ENCODE measurements at regions not wholly inside any gene's neighbourhood (a gene's known extent, or its start where the extent isn't known, plus 50 kb on each side); places are given as distances from the start of the nearest gene placed in this dataset.

DNA sequence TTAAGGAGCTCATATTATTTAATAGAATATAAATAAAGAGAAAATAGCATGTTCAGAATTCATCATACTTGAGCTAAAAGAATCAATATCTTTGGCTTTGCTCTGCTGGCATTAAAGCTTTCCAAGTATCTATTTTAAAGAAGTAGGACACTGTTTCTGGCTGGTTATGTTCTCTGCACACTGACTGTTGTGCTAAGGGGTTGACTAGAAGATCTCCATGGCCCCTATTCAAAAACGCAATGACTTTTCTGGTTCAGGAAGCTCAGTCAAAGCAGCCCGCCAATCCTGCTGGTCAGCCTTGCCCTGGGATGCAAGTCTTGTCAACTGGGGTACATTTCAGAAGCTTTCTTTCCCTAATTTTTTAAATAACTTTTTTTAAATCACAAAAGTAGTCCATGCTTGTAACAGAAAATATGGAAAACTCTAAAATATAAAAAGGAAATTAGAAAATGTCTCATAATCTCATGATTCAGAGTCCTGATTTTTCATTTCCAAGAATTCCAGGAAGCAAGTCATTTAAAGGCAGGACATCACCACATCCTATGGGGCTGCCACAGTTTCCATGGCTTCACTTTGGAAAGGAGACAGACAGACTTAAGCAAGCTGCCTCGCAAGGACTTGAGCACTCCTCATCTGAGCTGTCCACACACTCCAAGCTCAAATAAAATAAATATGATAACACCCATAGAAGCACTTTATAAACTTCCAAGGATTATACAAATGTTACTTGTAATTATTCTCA lies 195.1 kb downstream of the TXNL1 start:
- TF ChIP-seq, protein P1, sequence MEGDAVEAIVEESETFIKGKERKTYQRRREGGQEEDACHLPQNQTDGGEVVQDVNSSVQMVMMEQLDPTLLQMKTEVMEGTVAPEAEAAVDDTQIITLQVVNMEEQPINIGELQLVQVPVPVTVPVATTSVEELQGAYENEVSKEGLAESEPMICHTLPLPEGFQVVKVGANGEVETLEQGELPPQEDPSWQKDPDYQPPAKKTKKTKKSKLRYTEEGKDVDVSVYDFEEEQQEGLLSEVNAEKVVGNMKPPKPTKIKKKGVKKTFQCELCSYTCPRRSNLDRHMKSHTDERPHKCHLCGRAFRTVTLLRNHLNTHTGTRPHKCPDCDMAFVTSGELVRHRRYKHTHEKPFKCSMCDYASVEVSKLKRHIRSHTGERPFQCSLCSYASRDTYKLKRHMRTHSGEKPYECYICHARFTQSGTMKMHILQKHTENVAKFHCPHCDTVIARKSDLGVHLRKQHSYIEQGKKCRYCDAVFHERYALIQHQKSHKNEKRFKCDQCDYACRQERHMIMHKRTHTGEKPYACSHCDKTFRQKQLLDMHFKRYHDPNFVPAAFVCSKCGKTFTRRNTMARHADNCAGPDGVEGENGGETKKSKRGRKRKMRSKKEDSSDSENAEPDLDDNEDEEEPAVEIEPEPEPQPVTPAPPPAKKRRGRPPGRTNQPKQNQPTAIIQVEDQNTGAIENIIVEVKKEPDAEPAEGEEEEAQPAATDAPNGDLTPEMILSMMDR (IDR thresholded peaks at IDR 0.05; ENCODE audit: low read length): no peak
- TF ChIP-seq EZH2 (IDR thresholded peaks at IDR 0.05; ENCODE audit: borderline replicate concordance, low read length): no peak

Measured in OCI-LY1 (cell line).